GM20000 (cell line): ENCODE measurements at regions not wholly inside any gene's neighbourhood (a gene's known extent, or its start where the extent isn't known, plus 50 kb on each side); places are given as distances from the start of the nearest gene placed in this dataset.

Experiments
- DNase-seq: peaks from one replicate; pipeline ENCODE4 v3.0.0; 2012; ENCODE audit warnings: low spot score
- TF ChIP-seq, protein P1 (sequence below): IDR thresholded peaks from 2 replicates; pipeline ENCODE4 v1.5.1; 2012; ENCODE audit warnings: mild to moderate bottlenecking, control low read depth; ENCODE audit errors: extremely low read depth, missing control alignments

GRCh38 chr13:81487151-81487550 is 1146.2 kb upstream of the SPRY2 start:
- DNase-seq, result no peak
- TF ChIP-seq, protein P1, sequence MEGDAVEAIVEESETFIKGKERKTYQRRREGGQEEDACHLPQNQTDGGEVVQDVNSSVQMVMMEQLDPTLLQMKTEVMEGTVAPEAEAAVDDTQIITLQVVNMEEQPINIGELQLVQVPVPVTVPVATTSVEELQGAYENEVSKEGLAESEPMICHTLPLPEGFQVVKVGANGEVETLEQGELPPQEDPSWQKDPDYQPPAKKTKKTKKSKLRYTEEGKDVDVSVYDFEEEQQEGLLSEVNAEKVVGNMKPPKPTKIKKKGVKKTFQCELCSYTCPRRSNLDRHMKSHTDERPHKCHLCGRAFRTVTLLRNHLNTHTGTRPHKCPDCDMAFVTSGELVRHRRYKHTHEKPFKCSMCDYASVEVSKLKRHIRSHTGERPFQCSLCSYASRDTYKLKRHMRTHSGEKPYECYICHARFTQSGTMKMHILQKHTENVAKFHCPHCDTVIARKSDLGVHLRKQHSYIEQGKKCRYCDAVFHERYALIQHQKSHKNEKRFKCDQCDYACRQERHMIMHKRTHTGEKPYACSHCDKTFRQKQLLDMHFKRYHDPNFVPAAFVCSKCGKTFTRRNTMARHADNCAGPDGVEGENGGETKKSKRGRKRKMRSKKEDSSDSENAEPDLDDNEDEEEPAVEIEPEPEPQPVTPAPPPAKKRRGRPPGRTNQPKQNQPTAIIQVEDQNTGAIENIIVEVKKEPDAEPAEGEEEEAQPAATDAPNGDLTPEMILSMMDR, result peak; percentile 3

GRCh38 chr13:81480634-81481033 is 1139.7 kb upstream of the SPRY2 start:
- TF ChIP-seq, protein P1, result no peak
- no peak for DNase-seq

DNA sequence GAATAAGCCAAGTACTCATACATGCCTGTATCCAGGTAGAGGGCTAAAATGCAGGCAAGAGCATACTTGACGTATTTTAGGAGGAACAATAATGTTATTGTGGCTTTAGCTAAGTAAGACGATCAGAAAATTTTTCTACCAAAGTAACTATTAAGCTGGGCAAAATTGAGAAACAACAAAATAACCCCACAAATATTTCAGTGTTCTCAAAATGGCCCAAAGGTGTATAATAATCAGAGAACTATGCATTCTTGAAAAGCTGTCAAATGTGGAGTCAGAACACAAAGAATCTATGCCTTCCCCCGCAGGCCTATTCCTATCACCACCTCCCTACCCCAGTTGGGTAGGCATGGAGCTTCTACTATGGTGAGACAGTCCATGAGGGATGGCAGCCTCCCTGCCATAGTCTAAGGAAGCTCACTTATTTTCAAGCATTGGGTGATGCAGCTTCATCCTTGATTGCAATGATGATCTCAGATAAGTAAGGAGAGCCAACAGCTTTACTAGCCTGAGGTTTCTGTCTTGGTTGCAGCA is 1132.5 kb upstream of the SPRY2 start:
- no peak for DNase-seq
- TF ChIP-seq, protein P1, result no peak

- TF ChIP-seq, protein P1, result no peak
- DNase-seq, result no peak
Observed at GRCh38 chr13:81458170-81458569, 1117.2 kb upstream of the SPRY2 start.

DNA sequence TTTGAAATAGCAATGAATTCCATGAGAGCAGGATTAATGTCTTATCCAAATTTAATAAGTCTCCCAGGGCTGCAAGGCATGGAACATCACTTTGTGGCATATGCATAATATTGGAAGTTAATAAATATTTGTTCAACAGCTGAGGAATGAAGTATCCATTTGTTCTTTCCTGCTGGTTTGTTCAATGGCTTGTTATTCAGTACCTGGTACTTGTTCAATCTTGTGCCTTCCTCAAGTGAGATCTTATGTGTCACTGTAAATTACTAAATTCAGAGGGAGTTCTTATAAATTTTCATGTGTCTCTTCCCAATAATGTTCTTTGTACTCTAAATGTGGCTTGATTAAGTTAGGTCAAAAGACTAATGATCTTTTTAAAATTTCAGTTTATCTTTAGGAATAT is 1105.5 kb upstream of the SPRY2 start:
- TF ChIP-seq, protein P1, result no peak
- DNase-seq, result no peak

GRCh38 chr13:81442904-81443303 is 1102.0 kb upstream of the SPRY2 start:
- TF ChIP-seq, protein P1, result no peak
- no peak for DNase-seq

DNA sequence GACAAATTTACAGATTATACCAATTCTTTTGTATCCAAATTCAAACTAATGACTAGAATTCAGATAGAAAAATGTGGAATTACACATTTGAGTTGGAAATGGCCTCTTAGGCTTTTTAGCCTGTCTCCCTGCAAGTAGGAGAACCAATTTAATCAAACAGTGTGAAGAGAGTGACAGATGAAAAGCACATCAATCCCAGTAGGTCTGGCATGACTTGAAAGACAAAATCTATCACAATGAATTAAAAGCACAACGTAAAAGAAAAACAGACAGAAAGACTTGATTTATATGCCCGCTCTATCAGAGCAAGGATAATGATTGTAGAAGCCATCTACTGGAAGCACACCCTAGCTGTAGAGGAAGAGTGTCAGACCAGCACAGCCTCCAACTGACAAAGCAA is 1084.4 kb upstream of the SPRY2 start:
- DNase-seq, result no peak
- TF ChIP-seq, protein P1, result no peak
